ENCODE measurements at regions not wholly inside any gene's neighbourhood (a gene's known extent, or its start where the extent isn't known, plus 50 kb on each side); places are given as distances from the start of the nearest gene placed in this dataset.

GRCh38 chr4:94397635-94398034, 54.1 kb upstream of the PDLIM5 start:
- TF ChIP-seq EZH2phosphoT487 (IDR thresholded peaks at IDR 0.05; ENCODE audit: borderline replicate concordance), result no peak
- TF ChIP-seq JUND (IDR thresholded peaks at IDR 0.05), result no peak
- no peak for TF ChIP-seq CTCF (IDR thresholded peaks at IDR 0.05 in 2 of 3, conservative IDR thresholded peaks at IDR 0.05 in 1 of 3; ENCODE audit: borderline replicate concordance in 1 of 3, insufficient read depth in 1 of 3, low read depth in 2 of 3, low read length in 2 of 3)
- no peak for TF ChIP-seq MAX (IDR thresholded peaks at IDR 0.05)
- no peak for TF ChIP-seq EZH2 (IDR thresholded peaks at IDR 0.05)
- no peak for TF ChIP-seq POLR2AphosphoS5 (IDR thresholded peaks at IDR 0.05; ENCODE audit: low read depth, low read length)
- no peak for TF ChIP-seq POLR2A (IDR thresholded peaks at IDR 0.05; ENCODE audit: borderline replicate concordance, extremely low read depth, insufficient read depth, insufficient read length)
- no peak for TF ChIP-seq TCF7L2 (IDR thresholded peaks at IDR 0.05; ENCODE audit: borderline replicate concordance, extremely low read depth, insufficient read depth, insufficient read length)
- TF ChIP-seq YY1 (IDR thresholded peaks at IDR 0.05; ENCODE audit: extremely low read depth, insufficient replicate concordance, low read depth, low read length), result no peak
- TF ChIP-seq REST (IDR thresholded peaks at IDR 0.05; ENCODE audit: low read depth), result no peak
- no peak for TF ChIP-seq CBX3 (IDR thresholded peaks at IDR 0.05; ENCODE audit: low read depth)
- TF ChIP-seq SIN3A (IDR thresholded peaks at IDR 0.05; ENCODE audit: low read depth), result no peak
- no peak for TF ChIP-seq ZNF274 (IDR thresholded peaks at IDR 0.05; ENCODE audit: low read depth, low read length)
- no peak for TF ChIP-seq ZFX (IDR thresholded peaks at IDR 0.05)
